NCI-H2227 treated with DMSO at 0.1 percent for 48 hours (cell line): ENCODE measurements at regions not wholly inside any gene's neighbourhood (a gene's known extent, or its start where the extent isn't known, plus 50 kb on each side); places are given as distances from the start of the nearest gene placed in this dataset.

ENCODE experiments used
- DNase-seq: peaks from one replicate; lab custom pipeline; 2025; lab: John Stamatoyannopoulos, UW

GRCh38 chr2:216286616-216287231, 85.6 kb downstream of the MARCHF4 start:
- DNase-seq: peak; percentile 7

- DNase-seq: no peak
Observed at GRCh38 chr2:216285701-216286100, 86.6 kb downstream of the MARCHF4 start.

- DNase-seq: no peak
Observed at GRCh38 chr2:216284708-216285107, 87.6 kb downstream of the MARCHF4 start.

GRCh38 chr2:216283038-216283900, 89.0 kb downstream of the MARCHF4 start:
- DNase-seq: no peak

GRCh38 chr2:216281876-216282275, 90.4 kb downstream of the MARCHF4 start:
- DNase-seq: no peak

GRCh38 chr2:216281316-216281715, 91.0 kb downstream of the MARCHF4 start:
- no peak for DNase-seq

GRCh38 chr2:216279459-216279858, 92.8 kb downstream of the MARCHF4 start:
- no peak for DNase-seq

- no peak for DNase-seq
Observed at GRCh38 chr2:216279031-216279430, 93.3 kb downstream of the MARCHF4 start.

GRCh38 chr2:216275890-216276289, 96.4 kb downstream of the MARCHF4 start:
- DNase-seq: no peak

GRCh38 chr2:216274194-216274840, 98.0 kb downstream of the MARCHF4 start:
- DNase-seq: no peak

GRCh38 chr2:216261042-216261537, 111.2 kb downstream of the MARCHF4 start:
- DNase-seq: no peak

- DNase-seq: no peak
Observed at GRCh38 chr2:216260629-216261028, 111.7 kb downstream of the MARCHF4 start.

GRCh38 chr2:216259081-216259480, 113.2 kb downstream of the MARCHF4 start:
- no peak for DNase-seq

GRCh38 chr2:216257089-216257488, 115.2 kb downstream of the MARCHF4 start:
- no peak for DNase-seq
